Neural progenitor cell (in vitro differentiated cells): ENCODE measurements at regions not wholly inside any gene's neighbourhood (a gene's known extent, or its start where the extent isn't known, plus 50 kb on each side); places are given as distances from the start of the nearest gene placed in this dataset.

Source experiments
- DNase-seq: peaks from one replicate; pipeline ENCODE4 v3.0.0-alpha.2; 2016; ENCODE audit warnings: low spot score
- H2AFZ ChIP-seq: fragments of 200-600 bp; sonication (generic); replicated peaks from 2 replicates; pipeline ENCODE4 v1.6.1; 2016; ENCODE audit warnings: antibody characterized with exemption
- H3F3A ChIP-seq: fragments of 200-600 bp; sonication (generic); 2 replicates; pipeline ENCODE4 v1.6.1; 2016; ENCODE audit warnings: antibody characterized with exemption, low read depth
- H3K27ac ChIP-seq: fragments of 200-600 bp; sonication (generic); 2 replicates; pipeline ENCODE4 v1.5.1; 2016; ENCODE audit warnings: mild to moderate bottlenecking
- H3K27me3 ChIP-seq: fragments of 200-600 bp; sonication (generic); 2 replicates; pipeline ENCODE4 v1.6.1; 2016; ENCODE audit warnings: mild to moderate bottlenecking, moderate library complexity
- H3K36me3 ChIP-seq: fragments of 200-600 bp; sonication (generic); 2 replicates; pipeline ENCODE4 v1.5.1; 2016
- H3K4me1 ChIP-seq: fragments of 200-600 bp; sonication (generic); 2 replicates; pipeline ENCODE4 v1.6.1; 2016; ENCODE audit warnings: mixed run types
- H3K4me2 ChIP-seq: fragments of 200-600 bp; sonication (generic); 2 replicates; pipeline ENCODE4 v1.6.1; 2016
- H3K4me3 ChIP-seq: fragments of 200-600 bp; sonication (generic); 2 replicates; pipeline ENCODE4 v1.5.1; 2016
- H3K79me2 ChIP-seq: fragments of 200-600 bp; sonication (generic); 2 replicates; pipeline ENCODE4 v1.6.1; 2016; ENCODE audit warnings: low read depth
- H3K9ac ChIP-seq: fragments of 200-600 bp; sonication (generic); 2 replicates; pipeline ENCODE4 v1.6.1; 2016
- H3K9me3 ChIP-seq: fragments of 200-600 bp; sonication (generic); 2 replicates; pipeline ENCODE4 v1.5.1; 2016; ENCODE audit warnings: low read depth
- H4K20me1 ChIP-seq: fragments of 200-600 bp; sonication (generic); 2 replicates; pipeline ENCODE4 v1.6.1; 2016; ENCODE audit warnings: low read depth
- H3K27ac Mint-ChIP-seq: 3 replicates; pipeline ENCODE4 v1.8.0; 2021; ENCODE audit warnings: mixed read lengths
- H3K27me3 Mint-ChIP-seq: 2 replicates; pipeline ENCODE4 v1.8.0; 2022; ENCODE audit warnings: low read depth, mild to moderate bottlenecking, inconsistent platforms, moderate library complexity, mixed read lengths; ENCODE audit not compliant: insufficient read depth
- H3K36me3 Mint-ChIP-seq: 3 replicates; pipeline ENCODE4 v1.8.0; 2021; ENCODE audit warnings: mixed read lengths
- H3K4me1 Mint-ChIP-seq: 3 replicates; pipeline ENCODE4 v1.8.0; 2021; ENCODE audit warnings: mixed read lengths
- H3K4me3 Mint-ChIP-seq: 3 replicates; pipeline ENCODE4 v1.8.0; 2021; ENCODE audit warnings: mild to moderate bottlenecking, moderate library complexity, mixed read lengths
- H3K9me3 Mint-ChIP-seq: 3 replicates; pipeline ENCODE4 v1.8.0; 2020; ENCODE audit warnings: mixed read lengths
- CTCF ChIP-seq: fragments of 200-600 bp; sonication (generic); IDR thresholded peaks from 2 replicates; pipeline ENCODE4 v1.5.1; 2017; ENCODE audit warnings: antibody characterized with exemption, mild to moderate bottlenecking
- EZH2 ChIP-seq: fragments of 200-600 bp; sonication (generic); IDR thresholded peaks from 2 replicates; pipeline ENCODE4 v1.6.1; 2017; ENCODE audit warnings: antibody characterized with exemption, mild to moderate bottlenecking, moderate library complexity
- EZH2phosphoT487 ChIP-seq: fragments of 200-600 bp; sonication (generic); IDR thresholded peaks from 2 replicates; pipeline ENCODE4 v1.6.1; 2017; ENCODE audit warnings: antibody characterized with exemption

- Histone ChIP-seq H3K9me3 (no peaks in the 10 kb centered on the region), H4K20me1 (no peaks in the 10 kb centered on the region), H3K27me3 (no peaks in the 10 kb centered on the region), H3K9ac (no peak overlapping the region), H3K4me1 (no peaks in the 10 kb centered on the region), H3K36me3 (no peaks in the 10 kb centered on the region), H3K4me3 (no peak overlapping the region), H2AFZ (no peak overlapping the region), H3K79me2 (no peaks in the 10 kb centered on the region), H3F3A (no peaks in the 10 kb centered on the region), H3K27ac (no peak overlapping the region), H3K4me2 (no peak overlapping the region)
- no peak for DNase-seq
- H3K4me3 Mint-ChIP-seq = no peak overlapping the region
- TF ChIP-seq EZH2phosphoT487 (no peak), EZH2 (no peak), CTCF (no peak)
- H3K4me1 Mint-ChIP-seq = no peaks in the 10 kb centered on the region
- H3K36me3 Mint-ChIP-seq = no peaks in the 10 kb centered on the region
- peaks cover 3% of the 10 kb centered on the region for H3K27me3 Mint-ChIP-seq
- H3K9me3 Mint-ChIP-seq = no peaks in the 10 kb centered on the region
- no peak overlapping the region for H3K27ac Mint-ChIP-seq
Measured at GRCh38 chr2:180352620-180353019, 345.5 kb upstream of the CWC22 start.

- Histone ChIP-seq H2AFZ (no peak overlapping the region), H3K9me3 (no peaks in the 10 kb centered on the region), H4K20me1 (no peaks in the 10 kb centered on the region), H3K79me2 (no peaks in the 10 kb centered on the region), H3K4me1 (no peaks in the 10 kb centered on the region), H3K27ac (no peak overlapping the region), H3F3A (no peaks in the 10 kb centered on the region), H3K4me3 (no peak overlapping the region), H3K36me3 (no peaks in the 10 kb centered on the region), H3K27me3 (no peaks in the 10 kb centered on the region), H3K4me2 (no peak overlapping the region), H3K9ac (no peak overlapping the region)
- Mint-ChIP-seq H3K4me3 (no peak overlapping the region), H3K4me1 (no peaks in the 10 kb centered on the region), H3K9me3 (no peaks in the 10 kb centered on the region), H3K27ac (no peak overlapping the region), H3K36me3 (no peaks in the 10 kb centered on the region), H3K27me3 (peaks cover 3% of the 10 kb centered on the region)
- no peak for DNase-seq
- no peak for TF ChIP-seq EZH2
- no peak for TF ChIP-seq EZH2phosphoT487
- TF ChIP-seq CTCF = no peak
Measured at GRCh38 chr2:180349809-180350208, 342.7 kb upstream of the CWC22 start.

GRCh38 chr2:180343528-180344345 is 336.6 kb upstream of the CWC22 start:
- H3F3A ChIP-seq = no peaks in the 10 kb centered on the region
- TF ChIP-seq EZH2phosphoT487 (no peak), EZH2 (no peak), CTCF (no peak)
- H3K36me3 Mint-ChIP-seq = no peaks in the 10 kb centered on the region

More at GRCh38 chr2:180343528-180344345, 336.6 kb upstream of the CWC22 start:
- H2AFZ ChIP-seq = no peak overlapping the region
- DNase-seq = no peak
- no peaks in the 10 kb centered on the region for H3K79me2 ChIP-seq
- no peaks in the 10 kb centered on the region for H4K20me1 ChIP-seq
- H3K36me3 ChIP-seq = no peaks in the 10 kb centered on the region
- no peaks in the 10 kb centered on the region for H3K4me1 Mint-ChIP-seq
- no peaks in the 10 kb centered on the region for H3K27me3 Mint-ChIP-seq
- H3K27me3 ChIP-seq = no peaks in the 10 kb centered on the region
- H3K4me2 ChIP-seq = no peak overlapping the region
- H3K27ac Mint-ChIP-seq = no peak overlapping the region
- no peak overlapping the region for H3K4me3 Mint-ChIP-seq
- no peak overlapping the region for H3K27ac ChIP-seq
- no peaks in the 10 kb centered on the region for H3K4me1 ChIP-seq
- no peak overlapping the region for H3K4me3 ChIP-seq
- no peaks in the 10 kb centered on the region for H3K9me3 ChIP-seq
- peaks cover 2% of the 10 kb centered on the region for H3K9me3 Mint-ChIP-seq
- no peak overlapping the region for H3K9ac ChIP-seq
